A549 (cell line): ENCODE measurements at regions not wholly inside any gene's neighbourhood (a gene's known extent, or its start where the extent isn't known, plus 50 kb on each side); places are given as distances from the start of the nearest gene placed in this dataset.

Source experiments
- CBX8 ChIP-seq: fragments of 200-600 bp; sonication (generic); IDR thresholded peaks from 2 replicates; pipeline ENCODE4 v1.6.1; 2016
- ESRRA ChIP-seq: fragments of 150-350 bp; IDR thresholded peaks from 2 replicates; pipeline ENCODE4 v1.6.1; 2014; ENCODE audit warnings: mild to moderate bottlenecking, low read length, borderline replicate concordance
- HOXA7 ChIP-seq: fragments of 250-450 bp; sonication (Bioruptor Pico); IDR thresholded peaks from 2 replicates; pipeline ENCODE4 v1.5.0; 2020; ENCODE audit warnings: mild to moderate bottlenecking, moderate library complexity
- JUN ChIP-seq, 2 experiments: fragments of >200 bp; sonication (Bioruptor Twin); formaldehyde crosslinking; IDR thresholded peaks; 2 replicates in 1 of 2; 3 replicates in 1 of 2; pipeline ENCODE4 v1.6.1; 2016 to 2017
- NFE2L2 ChIP-seq: fragments of 150-350 bp; conservative IDR thresholded peaks from 2 replicates; pipeline ENCODE4 v1.6.1; 2014; ENCODE audit warnings: low read length
- RARB ChIP-seq: fragments of 250-450 bp; sonication (Bioruptor Pico); IDR thresholded peaks from 2 replicates; pipeline ENCODE4 v1.8.0; 2021; ENCODE audit warnings: mild to moderate bottlenecking, moderate library complexity
- SREBF2 ChIP-seq: fragments of 450-650 bp; IDR thresholded peaks from 2 replicates; pipeline ENCODE4 v1.6.1; 2014; ENCODE audit warnings: mild to moderate bottlenecking, moderate library complexity
- TF ChIP-seq, protein P1 (sequence below): fragments of 150-350 bp; IDR thresholded peaks from 2 replicates; pipeline ENCODE4 v1.6.1; 2014; ENCODE audit warnings: low read depth, mild to moderate bottlenecking, low read length
- TF ChIP-seq, protein P2 (sequence below): IDR thresholded peaks from 2 replicates; pipeline ENCODE4 v1.6.1; 2012
- TF ChIP-seq, protein P3 (sequence below): fragments of >200 bp; sonication (Bioruptor Twin); formaldehyde crosslinking; IDR thresholded peaks from 3 replicates; pipeline ENCODE4 v1.5.1; 2016
- TF ChIP-seq, protein P4 (sequence below): fragments of 450-650 bp; IDR thresholded peaks from 2 replicates; pipeline ENCODE4 v1.6.1; 2014; ENCODE audit warnings: antibody characterized with exemption

DNA sequence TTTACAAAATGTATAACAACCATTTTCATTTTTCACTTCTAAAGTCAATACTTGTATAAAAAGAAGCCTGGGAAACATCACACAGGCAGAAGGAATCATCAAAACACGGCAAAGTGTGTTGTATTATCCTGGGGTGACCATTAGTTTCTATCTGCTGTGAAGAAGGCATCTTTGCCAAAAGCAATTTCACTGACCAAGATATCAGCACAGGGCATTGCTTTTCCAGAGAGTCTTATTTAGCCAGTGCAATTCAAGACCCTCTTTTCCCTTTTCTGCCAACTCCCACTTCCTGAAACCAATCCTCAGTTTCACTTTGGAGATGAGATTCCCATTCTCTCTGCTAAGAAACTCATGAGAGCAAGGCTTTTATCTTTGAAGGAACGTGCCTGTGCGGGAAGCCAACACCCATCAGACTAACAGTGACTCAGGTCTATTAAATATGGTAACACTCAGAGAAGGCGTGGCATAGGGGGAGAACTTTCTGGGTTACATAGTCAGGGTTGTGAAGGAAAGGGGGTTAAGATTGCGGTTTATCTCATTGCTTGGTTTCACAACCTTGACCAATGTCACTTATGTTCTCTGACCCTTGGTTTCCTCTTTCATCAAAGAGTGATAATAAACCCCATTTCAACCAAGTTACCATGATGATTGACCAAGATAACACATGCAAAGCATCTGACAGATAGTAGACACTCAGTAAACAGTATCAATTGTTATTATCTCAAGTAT, 666.9 kb upstream of the KLF4 start:
- TF ChIP-seq, protein P1, sequence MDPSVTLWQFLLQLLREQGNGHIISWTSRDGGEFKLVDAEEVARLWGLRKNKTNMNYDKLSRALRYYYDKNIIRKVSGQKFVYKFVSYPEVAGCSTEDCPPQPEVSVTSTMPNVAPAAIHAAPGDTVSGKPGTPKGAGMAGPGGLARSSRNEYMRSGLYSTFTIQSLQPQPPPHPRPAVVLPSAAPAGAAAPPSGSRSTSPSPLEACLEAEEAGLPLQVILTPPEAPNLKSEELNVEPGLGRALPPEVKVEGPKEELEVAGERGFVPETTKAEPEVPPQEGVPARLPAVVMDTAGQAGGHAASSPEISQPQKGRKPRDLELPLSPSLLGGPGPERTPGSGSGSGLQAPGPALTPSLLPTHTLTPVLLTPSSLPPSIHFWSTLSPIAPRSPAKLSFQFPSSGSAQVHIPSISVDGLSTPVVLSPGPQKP: no peak
- no peak for TF ChIP-seq SREBF2
- TF ChIP-seq, protein P2, sequence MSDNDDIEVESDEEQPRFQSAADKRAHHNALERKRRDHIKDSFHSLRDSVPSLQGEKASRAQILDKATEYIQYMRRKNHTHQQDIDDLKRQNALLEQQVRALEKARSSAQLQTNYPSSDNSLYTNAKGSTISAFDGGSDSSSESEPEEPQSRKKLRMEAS: peak; percentile 27; the same call in 1 of the 2 replicates
- TF ChIP-seq, protein P3, sequence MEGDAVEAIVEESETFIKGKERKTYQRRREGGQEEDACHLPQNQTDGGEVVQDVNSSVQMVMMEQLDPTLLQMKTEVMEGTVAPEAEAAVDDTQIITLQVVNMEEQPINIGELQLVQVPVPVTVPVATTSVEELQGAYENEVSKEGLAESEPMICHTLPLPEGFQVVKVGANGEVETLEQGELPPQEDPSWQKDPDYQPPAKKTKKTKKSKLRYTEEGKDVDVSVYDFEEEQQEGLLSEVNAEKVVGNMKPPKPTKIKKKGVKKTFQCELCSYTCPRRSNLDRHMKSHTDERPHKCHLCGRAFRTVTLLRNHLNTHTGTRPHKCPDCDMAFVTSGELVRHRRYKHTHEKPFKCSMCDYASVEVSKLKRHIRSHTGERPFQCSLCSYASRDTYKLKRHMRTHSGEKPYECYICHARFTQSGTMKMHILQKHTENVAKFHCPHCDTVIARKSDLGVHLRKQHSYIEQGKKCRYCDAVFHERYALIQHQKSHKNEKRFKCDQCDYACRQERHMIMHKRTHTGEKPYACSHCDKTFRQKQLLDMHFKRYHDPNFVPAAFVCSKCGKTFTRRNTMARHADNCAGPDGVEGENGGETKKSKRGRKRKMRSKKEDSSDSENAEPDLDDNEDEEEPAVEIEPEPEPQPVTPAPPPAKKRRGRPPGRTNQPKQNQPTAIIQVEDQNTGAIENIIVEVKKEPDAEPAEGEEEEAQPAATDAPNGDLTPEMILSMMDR: no peak
- no peak for TF ChIP-seq ESRRA
- TF ChIP-seq RARB (CRISPR knock-in tag): no peak
- no peak for TF ChIP-seq HOXA7 (CRISPR knock-in tag)
- TF ChIP-seq, protein P4, sequence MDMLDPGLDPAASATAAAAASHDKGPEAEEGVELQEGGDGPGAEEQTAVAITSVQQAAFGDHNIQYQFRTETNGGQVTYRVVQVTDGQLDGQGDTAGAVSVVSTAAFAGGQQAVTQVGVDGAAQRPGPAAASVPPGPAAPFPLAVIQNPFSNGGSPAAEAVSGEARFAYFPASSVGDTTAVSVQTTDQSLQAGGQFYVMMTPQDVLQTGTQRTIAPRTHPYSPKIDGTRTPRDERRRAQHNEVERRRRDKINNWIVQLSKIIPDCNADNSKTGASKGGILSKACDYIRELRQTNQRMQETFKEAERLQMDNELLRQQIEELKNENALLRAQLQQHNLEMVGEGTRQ: no peak
- TF ChIP-seq JUN (IDR thresholded peaks at IDR 0.05): no peak
- no peak for TF ChIP-seq CBX8
- no peak for TF ChIP-seq NFE2L2
